Epithelial cell of proximal tubule (primary cell): ENCODE measurements at regions not wholly inside any gene's neighbourhood (a gene's known extent, or its start where the extent isn't known, plus 50 kb on each side); places are given as distances from the start of the nearest gene placed in this dataset.
"Not testable (repeated sequence)": the region's sequence is repeated elsewhere in the genome, so short reads cannot be mapped to it uniquely, and the experiment has no call there.

Experiments
- DNase-seq: peaks from one replicate; pipeline ENCODE4 v3.0.0-alpha.2; 2011; ENCODE audit warnings: low read depth
- H3K4me3 ChIP-seq: 2 replicates; pipeline ENCODE4 v1.5.1; 2011; ENCODE audit warnings: low read depth, mild to moderate bottlenecking, low read length
- CTCF ChIP-seq: conservative IDR thresholded peaks from 2 replicates; pipeline ENCODE4 v1.5.1; 2012; ENCODE audit warnings: low read depth, mild to moderate bottlenecking, low read length

DNA sequence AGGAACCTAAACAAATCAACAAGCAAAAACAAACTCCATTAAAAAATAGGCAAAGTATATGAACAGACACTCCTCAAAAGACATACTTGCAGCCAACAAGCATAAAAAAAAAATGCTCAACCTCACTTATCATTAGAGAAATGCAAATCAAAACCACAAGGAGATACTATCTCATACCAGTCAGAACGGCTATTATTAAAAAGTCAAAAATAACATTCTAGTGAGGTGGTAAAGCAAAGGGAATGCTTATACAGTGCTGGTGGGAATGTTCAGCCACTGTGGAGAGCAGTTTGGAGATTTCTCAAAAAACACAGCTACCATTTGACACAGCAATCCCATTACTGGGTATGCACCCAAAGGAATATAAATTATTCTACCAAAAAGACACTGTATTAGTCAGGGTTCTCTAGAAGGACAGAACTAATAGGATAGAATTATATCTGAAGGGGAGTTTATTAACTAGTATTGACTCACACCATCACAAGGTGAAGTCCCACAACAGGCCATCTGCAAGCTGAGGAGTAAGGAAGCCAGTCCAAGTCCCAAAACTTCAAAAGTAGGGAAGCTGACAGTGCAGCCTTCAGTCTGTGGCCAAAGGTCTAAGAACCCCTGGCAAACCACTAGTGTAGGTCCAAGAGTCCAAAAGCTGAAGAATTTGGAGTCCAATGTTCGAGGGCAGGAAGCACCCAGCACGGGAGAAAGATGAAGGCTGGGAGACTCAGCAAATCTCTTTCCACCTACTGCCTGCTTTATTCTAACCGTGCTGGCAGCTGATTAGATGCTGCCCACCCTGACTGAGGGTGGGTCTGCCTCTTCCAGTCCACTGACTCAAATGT, 101.6 kb upstream of the KRAS start:
- H3K4me3 ChIP-seq: no peak overlapping the region
- no peak for TF ChIP-seq CTCF
- DNase-seq: no peak

- no peak for TF ChIP-seq CTCF
- DNase-seq: no peak
- no peak overlapping the region for H3K4me3 ChIP-seq
Measured at GRCh38 chr12:25348593-25348895, 97.8 kb upstream of the KRAS start.

- no peak for TF ChIP-seq CTCF
- DNase-seq: no peak
- H3K4me3 ChIP-seq: no peak overlapping the region
Measured at GRCh38 chr12:25347716-25348592, 97.2 kb upstream of the KRAS start.

DNA sequence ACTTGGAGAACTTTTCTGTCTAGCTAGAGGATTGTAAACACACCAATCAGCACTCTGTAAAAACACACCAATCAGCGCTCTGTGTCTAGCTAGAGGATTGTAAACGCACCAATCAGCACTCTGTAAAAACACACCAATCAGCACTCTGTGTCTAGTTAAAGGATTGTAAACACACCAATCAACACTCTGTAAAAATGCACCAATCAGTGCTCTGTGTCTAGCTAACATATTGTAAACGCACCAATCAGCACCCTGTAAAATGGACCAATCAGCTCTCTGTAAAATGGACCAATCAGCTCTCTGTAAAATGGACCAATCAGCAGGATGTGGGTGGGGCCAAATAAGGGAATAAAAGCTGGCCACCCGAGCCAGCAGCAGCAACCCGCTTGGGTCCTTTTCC, 91.1 kb upstream of the KRAS start:
- not testable (repeated sequence) for H3K4me3 ChIP-seq, DNase-seq

- DNase-seq: no peak
- TF ChIP-seq CTCF: no peak
- no peak overlapping the region for H3K4me3 ChIP-seq
Measured at GRCh38 chr12:25337916-25338315, 87.2 kb upstream of the KRAS start.

GRCh38 chr12:25332143-25332542, 81.4 kb upstream of the KRAS start:
- H3K4me3 ChIP-seq: no peak overlapping the region
- no peak for DNase-seq
- no peak for TF ChIP-seq CTCF

DNA sequence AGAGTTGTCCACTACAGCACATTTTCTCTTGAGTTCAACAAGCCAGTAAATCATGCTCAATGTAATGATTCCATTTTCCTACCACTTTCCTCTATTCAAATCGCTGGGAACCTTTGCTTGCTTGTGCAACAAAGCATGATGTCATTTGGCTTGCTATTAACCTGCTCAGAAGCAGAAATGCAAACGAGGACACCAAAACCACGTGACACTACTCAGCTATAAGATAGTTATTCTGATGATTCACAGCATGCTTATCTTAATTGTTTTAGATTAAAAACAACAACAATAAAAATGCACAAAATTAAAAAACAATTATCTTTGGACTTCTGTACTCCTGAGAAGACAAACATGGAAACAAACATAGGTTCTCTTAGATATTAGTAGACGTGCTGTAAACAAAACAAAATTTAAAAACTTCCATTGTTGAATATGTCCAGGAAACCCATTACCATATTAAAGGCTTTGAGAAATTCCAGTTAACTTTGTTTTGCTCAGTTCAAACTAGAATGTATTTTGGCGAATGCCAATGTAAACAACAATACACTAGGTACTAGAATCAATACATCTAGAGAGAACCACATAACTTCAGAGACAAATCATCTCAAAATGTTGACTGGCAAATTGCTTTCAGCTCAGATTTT, 77.5 kb upstream of the KRAS start:
- peak; percentile 74 for DNase-seq
- H3K4me3 ChIP-seq: no peak overlapping the region
- TF ChIP-seq CTCF: no peak
